Stimulated activated naive CD8-positive, alpha-beta T cell treated with anti-CD3 and anti-CD28 coated beads, Interleukin-15, Interleukin-2, amounts not matched to agents 100 ng/mL and 50 ng/mL, for 24 hours (primary cell): ENCODE measurements at regions not wholly inside any gene's neighbourhood (a gene's known extent, or its start where the extent isn't known, plus 50 kb on each side); places are given as distances from the start of the nearest gene placed in this dataset.

Experiments used
- H3K27ac Mint-ChIP-seq: one replicate; pipeline ENCODE4 v1.8.0; 2021; ENCODE audit warnings: mild to moderate bottlenecking, mixed read lengths
- H3K27me3 Mint-ChIP-seq: one replicate; pipeline ENCODE4 v1.8.0; 2021; ENCODE audit warnings: mixed read lengths
- H3K36me3 Mint-ChIP-seq: one replicate; pipeline ENCODE4 v1.8.0; 2021; ENCODE audit warnings: low read depth, mixed read lengths
- H3K4me1 Mint-ChIP-seq: one replicate; pipeline ENCODE4 v1.8.0; 2021; ENCODE audit warnings: low read depth, mixed read lengths
- H3K4me3 Mint-ChIP-seq: one replicate; pipeline ENCODE4 v1.8.0; 2021; ENCODE audit warnings: mild to moderate bottlenecking, mixed read lengths
- H3K9me3 Mint-ChIP-seq: one replicate; pipeline ENCODE4 v1.8.0; 2021; ENCODE audit warnings: mixed read lengths

- Mint-ChIP-seq H3K4me1 (no peaks in the 10 kb centered on the region), H3K9me3 (no peaks in the 10 kb centered on the region), H3K36me3 (no peaks in the 10 kb centered on the region), H3K27ac (no peak overlapping the region), H3K4me3 (no peak overlapping the region), H3K27me3 (no peaks in the 10 kb centered on the region)
Observed at GRCh38 chr19:29111576-29111975, 101.4 kb downstream of the UQCRFS1 start.

DNA sequence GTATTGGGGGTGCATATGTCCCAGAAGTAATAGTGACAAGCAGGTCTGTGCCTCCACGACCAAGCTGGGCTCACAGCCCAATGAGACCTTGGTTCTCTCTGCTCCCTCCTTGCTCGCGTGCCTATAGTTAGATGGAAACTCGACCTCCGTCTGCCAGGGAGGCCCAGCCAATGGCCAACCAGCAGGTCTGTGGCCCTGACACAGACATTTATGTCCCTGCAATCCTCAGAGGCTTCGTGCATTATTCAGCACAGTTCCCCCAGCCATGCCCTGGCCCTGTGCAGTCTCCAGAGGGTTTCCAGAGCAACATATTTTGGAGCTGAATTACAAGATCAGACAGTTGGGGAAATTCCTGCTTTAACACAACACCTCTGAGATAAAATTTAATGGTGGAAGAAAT, 105.1 kb downstream of the UQCRFS1 start:
- Mint-ChIP-seq H3K27ac (no peak overlapping the region), H3K36me3 (no peaks in the 10 kb centered on the region), H3K9me3 (no peaks in the 10 kb centered on the region), H3K4me1 (no peaks in the 10 kb centered on the region), H3K4me3 (no peak overlapping the region), H3K27me3 (no peaks in the 10 kb centered on the region)

GRCh38 chr19:29106346-29106885, 106.5 kb downstream of the UQCRFS1 start:
- Mint-ChIP-seq H3K27me3 (no peaks in the 10 kb centered on the region), H3K4me1 (no peaks in the 10 kb centered on the region), H3K36me3 (no peaks in the 10 kb centered on the region), H3K27ac (no peak overlapping the region), H3K4me3 (no peak overlapping the region), H3K9me3 (no peaks in the 10 kb centered on the region)

GRCh38 chr19:29105629-29106292, 107.2 kb downstream of the UQCRFS1 start:
- Mint-ChIP-seq H3K4me3 (no peak overlapping the region), H3K9me3 (no peaks in the 10 kb centered on the region), H3K36me3 (no peaks in the 10 kb centered on the region), H3K27me3 (no peaks in the 10 kb centered on the region), H3K4me1 (no peaks in the 10 kb centered on the region), H3K27ac (no peak overlapping the region)

DNA sequence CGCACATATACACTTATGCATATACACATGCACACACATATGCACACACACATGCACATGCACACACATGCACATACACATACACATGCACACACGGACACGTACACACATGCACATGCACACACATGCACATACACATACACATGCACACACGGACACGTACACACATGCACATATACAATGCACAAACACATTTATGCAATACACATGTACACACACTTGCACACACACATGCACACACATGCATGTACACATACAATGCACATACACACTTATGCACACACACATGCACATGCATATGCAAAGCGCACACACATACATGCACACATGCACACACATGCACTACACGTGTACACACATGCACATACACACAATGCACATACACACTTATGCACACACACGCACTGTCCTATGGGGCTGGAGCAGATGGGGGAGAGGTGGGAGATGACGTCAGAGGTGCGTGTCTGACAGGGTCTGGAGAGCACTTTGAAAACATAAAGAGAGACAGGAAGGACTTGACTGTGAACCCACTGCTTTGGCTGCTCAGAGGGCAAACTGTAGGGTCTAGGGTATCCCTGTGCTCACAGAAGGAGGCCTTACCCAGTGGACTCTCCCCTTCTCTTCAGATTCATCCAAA, 108.2 kb downstream of the UQCRFS1 start:
- no peaks in the 10 kb centered on the region for H3K4me1 Mint-ChIP-seq
- H3K36me3 Mint-ChIP-seq: no peaks in the 10 kb centered on the region
- H3K27me3 Mint-ChIP-seq: peaks cover 3% of the 10 kb centered on the region
- no peak overlapping the region for H3K27ac Mint-ChIP-seq
- H3K9me3 Mint-ChIP-seq: no peaks in the 10 kb centered on the region
- no peak overlapping the region for H3K4me3 Mint-ChIP-seq

- H3K9me3 Mint-ChIP-seq: peaks cover 3% of the 10 kb centered on the region
- H3K27me3 Mint-ChIP-seq: peaks cover 3% of the 10 kb centered on the region
- no peak overlapping the region for H3K4me3 Mint-ChIP-seq
- H3K4me1 Mint-ChIP-seq: no peaks in the 10 kb centered on the region
- H3K36me3 Mint-ChIP-seq: no peaks in the 10 kb centered on the region
- no peak overlapping the region for H3K27ac Mint-ChIP-seq
Observed at GRCh38 chr19:29098863-29099481, 114.0 kb downstream of the UQCRFS1 start.

DNA sequence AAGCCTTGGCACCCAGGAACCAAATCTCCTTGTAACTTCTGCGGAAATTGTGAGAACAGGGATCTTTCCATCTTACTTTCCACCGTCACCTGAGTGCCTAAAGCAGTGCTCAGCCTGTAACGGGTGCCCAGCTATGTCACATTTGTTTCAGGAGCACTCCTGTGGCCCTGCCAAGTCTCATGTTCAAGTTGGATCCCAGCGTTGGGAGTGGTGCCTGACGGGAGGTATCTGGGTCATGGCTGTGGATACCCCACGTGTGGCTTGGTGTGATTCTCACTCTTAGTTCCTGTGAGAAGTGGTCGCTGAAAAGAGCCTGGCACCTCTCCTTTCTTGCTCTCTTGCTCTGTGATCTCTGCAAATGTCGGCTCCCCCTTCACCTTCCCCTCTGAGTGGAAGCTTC, 114.9 kb downstream of the UQCRFS1 start:
- H3K36me3 Mint-ChIP-seq: no peaks in the 10 kb centered on the region
- H3K27ac Mint-ChIP-seq: no peak overlapping the region
- H3K27me3 Mint-ChIP-seq: peaks cover 3% of the 10 kb centered on the region
- H3K4me1 Mint-ChIP-seq: no peaks in the 10 kb centered on the region
- H3K4me3 Mint-ChIP-seq: no peak overlapping the region
- H3K9me3 Mint-ChIP-seq: peaks cover 3% of the 10 kb centered on the region

DNA sequence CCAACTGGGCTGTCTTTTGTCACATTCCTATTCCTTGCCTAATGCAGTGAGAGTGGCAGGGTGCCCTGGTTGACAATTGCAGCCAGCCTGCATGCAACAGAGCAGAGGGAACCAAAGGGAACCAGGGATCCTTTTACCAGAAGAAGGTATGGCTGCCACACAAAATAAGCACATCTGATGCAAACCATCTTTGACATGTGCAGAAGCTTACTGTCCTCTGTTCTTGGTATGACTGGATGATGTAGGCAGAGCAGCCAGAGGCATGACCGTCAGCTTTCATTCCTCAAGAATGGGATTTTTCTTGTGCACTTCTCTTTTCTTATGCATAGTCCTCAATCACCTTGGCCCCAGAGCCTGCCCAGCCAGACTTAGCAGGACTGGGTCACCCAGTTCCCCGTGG, 116.1 kb downstream of the UQCRFS1 start:
- Mint-ChIP-seq H3K4me1 (no peaks in the 10 kb centered on the region), H3K4me3 (no peak overlapping the region), H3K27ac (no peak overlapping the region), H3K27me3 (peaks cover 3% of the 10 kb centered on the region), H3K36me3 (no peaks in the 10 kb centered on the region), H3K9me3 (peaks cover 3% of the 10 kb centered on the region)

GRCh38 chr19:29093553-29093908, 119.4 kb downstream of the UQCRFS1 start:
- H3K4me1 Mint-ChIP-seq: no peaks in the 10 kb centered on the region
- H3K36me3 Mint-ChIP-seq: no peaks in the 10 kb centered on the region
- no peak overlapping the region for H3K27ac Mint-ChIP-seq
- H3K27me3 Mint-ChIP-seq: no peaks in the 10 kb centered on the region
- H3K4me3 Mint-ChIP-seq: no peak overlapping the region
- H3K9me3 Mint-ChIP-seq: peaks cover 3% of the 10 kb centered on the region

- Mint-ChIP-seq H3K4me3 (no peak overlapping the region), H3K4me1 (no peaks in the 10 kb centered on the region), H3K9me3 (peaks cover 3% of the 10 kb centered on the region), H3K27me3 (peaks cover 2% of the 10 kb centered on the region), H3K27ac (no peak overlapping the region), H3K36me3 (no peaks in the 10 kb centered on the region)
Observed at GRCh38 chr19:29092712-29093552, 120.0 kb downstream of the UQCRFS1 start.

DNA sequence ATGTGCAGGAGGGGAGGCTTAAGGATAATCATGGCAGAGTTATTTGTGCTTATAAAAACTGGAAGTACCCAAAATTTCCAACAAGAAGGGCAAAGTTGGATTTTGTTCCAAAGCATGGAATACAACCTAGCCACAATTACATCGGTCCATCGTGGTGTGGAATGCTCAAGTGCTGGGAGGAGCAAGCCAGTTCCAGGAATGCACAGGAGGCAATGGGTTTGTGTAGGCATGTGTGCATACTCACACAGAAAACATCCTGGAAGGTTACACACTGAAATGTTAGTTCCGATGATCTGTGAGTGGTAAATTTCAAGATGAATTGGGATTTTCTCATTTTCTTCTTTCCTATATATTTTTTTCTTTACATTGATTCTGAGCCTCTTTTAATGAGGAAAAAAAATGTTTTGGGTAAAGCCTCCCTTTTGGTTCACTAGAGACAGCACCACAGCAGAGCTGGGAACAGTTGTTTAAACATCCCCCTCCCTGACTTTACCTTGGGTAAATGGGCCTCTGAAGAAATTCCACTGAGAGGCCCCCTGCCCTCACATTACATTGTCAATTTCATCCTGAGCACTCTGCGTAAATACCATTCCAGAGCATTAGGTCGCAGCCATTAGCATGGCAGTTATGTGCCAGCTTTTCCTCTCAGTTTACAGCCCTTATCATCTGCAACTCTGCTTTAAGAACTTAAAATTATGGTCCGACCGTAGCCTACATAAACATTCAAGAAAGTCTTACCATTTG, 122.0 kb downstream of the UQCRFS1 start:
- Mint-ChIP-seq H3K27ac (no peak overlapping the region), H3K4me3 (no peak overlapping the region), H3K4me1 (no peaks in the 10 kb centered on the region), H3K36me3 (no peaks in the 10 kb centered on the region), H3K9me3 (no peaks in the 10 kb centered on the region), H3K27me3 (peaks cover 3% of the 10 kb centered on the region)

DNA sequence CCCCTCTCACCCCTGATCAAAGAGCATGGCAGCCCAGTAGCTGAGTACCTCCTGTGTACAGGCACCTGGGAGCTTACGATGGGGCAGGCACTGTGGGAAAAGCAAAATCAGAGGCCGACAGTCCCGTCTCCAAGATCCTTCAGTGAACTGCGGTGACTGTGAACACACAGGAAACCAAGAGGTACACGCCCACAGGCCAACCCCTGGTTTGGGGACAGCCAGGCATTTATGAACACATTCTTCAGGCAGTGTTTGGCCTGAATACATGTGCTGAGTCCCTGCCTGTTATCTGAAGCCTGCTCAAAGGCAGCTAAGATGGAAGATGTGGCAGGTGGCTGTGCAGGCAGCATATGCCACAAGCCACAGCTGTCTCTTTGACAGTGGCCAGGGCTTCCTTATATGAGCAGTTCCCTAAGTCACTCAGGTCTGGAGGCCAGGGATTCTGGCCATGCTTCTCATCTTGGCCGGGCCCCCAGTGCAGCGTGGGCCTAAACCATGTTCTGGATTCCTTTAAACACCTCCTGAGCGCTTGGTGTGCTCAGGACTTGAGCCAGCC, 123.6 kb downstream of the UQCRFS1 start:
- Mint-ChIP-seq H3K27ac (no peak overlapping the region), H3K27me3 (peaks cover 4% of the 10 kb centered on the region), H3K36me3 (no peaks in the 10 kb centered on the region), H3K4me3 (no peak overlapping the region), H3K9me3 (no peaks in the 10 kb centered on the region), H3K4me1 (no peaks in the 10 kb centered on the region)

- no peak overlapping the region for H3K4me3 Mint-ChIP-seq
- H3K36me3 Mint-ChIP-seq: no peaks in the 10 kb centered on the region
- no peaks in the 10 kb centered on the region for H3K9me3 Mint-ChIP-seq
- H3K4me1 Mint-ChIP-seq: no peaks in the 10 kb centered on the region
- peaks cover 6% of the 10 kb centered on the region for H3K27me3 Mint-ChIP-seq
- H3K27ac Mint-ChIP-seq: no peak overlapping the region
Observed at GRCh38 chr19:29088761-29089160, 124.2 kb downstream of the UQCRFS1 start.

DNA sequence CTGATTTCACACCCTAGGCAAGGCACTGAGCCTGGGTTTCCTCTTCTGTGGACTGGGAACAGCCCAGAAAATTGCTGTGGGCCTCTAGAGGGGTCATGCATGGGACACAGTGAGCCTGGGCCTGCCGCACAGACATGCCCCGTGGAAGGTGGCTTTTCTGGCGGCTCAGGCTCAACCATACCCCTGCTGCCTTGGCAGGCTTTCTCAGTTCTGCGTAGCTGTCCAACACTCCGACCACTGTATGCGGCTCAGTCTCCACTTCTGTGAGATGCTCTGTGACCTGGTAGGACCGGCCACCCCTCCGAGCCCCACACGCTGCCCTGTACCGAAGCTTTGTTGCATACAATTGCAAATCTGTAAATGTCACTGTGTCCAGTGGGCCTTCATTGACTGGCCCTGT, 126.3 kb downstream of the UQCRFS1 start:
- no peak overlapping the region for H3K27ac Mint-ChIP-seq
- no peaks in the 10 kb centered on the region for H3K9me3 Mint-ChIP-seq
- H3K27me3 Mint-ChIP-seq: peaks cover 11% of the 10 kb centered on the region
- no peaks in the 10 kb centered on the region for H3K4me1 Mint-ChIP-seq
- H3K4me3 Mint-ChIP-seq: no peak overlapping the region
- H3K36me3 Mint-ChIP-seq: no peaks in the 10 kb centered on the region
